ENCODE measurements at regions not wholly inside any gene's neighbourhood (a gene's known extent, or its start where the extent isn't known, plus 50 kb on each side); places are given as distances from the start of the nearest gene placed in this dataset.
"Not testable (repeated sequence)": the region's sequence is repeated elsewhere in the genome, so short reads cannot be mapped to it uniquely, and the experiment has no call there.

DNA sequence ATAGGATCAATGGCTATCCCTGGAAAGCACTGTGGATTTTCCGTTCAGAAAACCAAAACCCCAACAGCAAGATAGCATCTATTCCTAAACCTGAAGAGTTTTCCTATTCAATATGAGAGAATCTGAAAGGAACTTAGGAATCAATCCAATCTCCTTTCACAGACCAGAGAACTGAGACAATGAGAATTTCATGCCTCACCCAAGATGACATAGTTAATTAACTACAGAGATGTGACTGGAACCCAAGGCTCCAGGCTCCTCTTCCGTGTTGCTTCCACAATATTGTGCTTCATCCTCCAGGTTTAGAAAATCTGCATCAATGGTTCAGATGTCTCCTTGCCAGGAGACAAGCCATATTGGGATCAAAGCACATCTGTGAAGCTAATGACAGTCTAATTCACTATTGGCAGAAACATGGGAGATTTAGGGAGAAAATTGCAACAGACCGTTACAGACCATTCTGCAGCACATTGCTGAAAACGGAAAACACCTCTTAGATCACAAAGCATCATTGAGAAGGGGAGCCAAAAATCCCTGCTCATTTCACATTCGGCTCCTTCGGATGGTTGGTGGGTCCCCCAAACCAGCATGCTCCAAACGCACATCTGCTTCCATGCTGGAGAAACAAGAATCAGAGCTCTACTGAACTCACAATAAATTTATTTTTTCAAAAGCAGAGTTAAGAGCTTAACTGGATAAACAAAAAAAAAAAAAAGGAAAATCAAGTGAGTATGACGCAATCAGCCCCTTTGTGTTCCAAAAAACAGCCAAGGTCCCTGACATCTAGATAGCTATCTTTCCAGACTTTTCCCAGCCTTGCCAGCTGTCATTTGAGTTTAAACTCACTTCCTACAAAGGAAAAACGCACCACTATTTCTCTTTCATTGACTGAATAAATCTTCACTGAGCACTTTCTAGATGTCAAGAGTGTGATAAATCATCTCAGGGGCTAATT lies 290.3 kb downstream of the C1D start:
- TF ChIP-seq, protein P1, sequence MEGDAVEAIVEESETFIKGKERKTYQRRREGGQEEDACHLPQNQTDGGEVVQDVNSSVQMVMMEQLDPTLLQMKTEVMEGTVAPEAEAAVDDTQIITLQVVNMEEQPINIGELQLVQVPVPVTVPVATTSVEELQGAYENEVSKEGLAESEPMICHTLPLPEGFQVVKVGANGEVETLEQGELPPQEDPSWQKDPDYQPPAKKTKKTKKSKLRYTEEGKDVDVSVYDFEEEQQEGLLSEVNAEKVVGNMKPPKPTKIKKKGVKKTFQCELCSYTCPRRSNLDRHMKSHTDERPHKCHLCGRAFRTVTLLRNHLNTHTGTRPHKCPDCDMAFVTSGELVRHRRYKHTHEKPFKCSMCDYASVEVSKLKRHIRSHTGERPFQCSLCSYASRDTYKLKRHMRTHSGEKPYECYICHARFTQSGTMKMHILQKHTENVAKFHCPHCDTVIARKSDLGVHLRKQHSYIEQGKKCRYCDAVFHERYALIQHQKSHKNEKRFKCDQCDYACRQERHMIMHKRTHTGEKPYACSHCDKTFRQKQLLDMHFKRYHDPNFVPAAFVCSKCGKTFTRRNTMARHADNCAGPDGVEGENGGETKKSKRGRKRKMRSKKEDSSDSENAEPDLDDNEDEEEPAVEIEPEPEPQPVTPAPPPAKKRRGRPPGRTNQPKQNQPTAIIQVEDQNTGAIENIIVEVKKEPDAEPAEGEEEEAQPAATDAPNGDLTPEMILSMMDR (IDR thresholded peaks at IDR 0.05; ENCODE audit: borderline replicate concordance, insufficient read depth, low read depth, low read length) = no peak
- H3K4me3 ChIP-seq (ENCODE audit: low read depth, low read length) = no peak overlapping the region

GRCh38 chr2:67773851-67774250 lies 289.0 kb downstream of the C1D start:
- TF ChIP-seq, protein P1 (IDR thresholded peaks at IDR 0.05; ENCODE audit: borderline replicate concordance, insufficient read depth, low read depth, low read length) = no peak
- H3K4me3 ChIP-seq (ENCODE audit: low read depth, low read length) = no peak overlapping the region

GRCh38 chr2:67776276-67776675 lies 286.5 kb downstream of the C1D start:
- no peak overlapping the region for H3K4me3 ChIP-seq (ENCODE audit: low read depth, low read length)
- TF ChIP-seq, protein P1 (IDR thresholded peaks at IDR 0.05; ENCODE audit: borderline replicate concordance, insufficient read depth, low read depth, low read length) = no peak

- TF ChIP-seq, protein P1 (IDR thresholded peaks at IDR 0.05; ENCODE audit: borderline replicate concordance, insufficient read depth, low read depth, low read length) = no peak
- no peak overlapping the region for H3K4me3 ChIP-seq (ENCODE audit: low read depth, low read length)
Observed at GRCh38 chr2:67777010-67777409, 285.8 kb downstream of the C1D start.

- no peak overlapping the region for H3K4me3 ChIP-seq (ENCODE audit: low read depth, low read length)
- TF ChIP-seq, protein P1 (IDR thresholded peaks at IDR 0.05; ENCODE audit: borderline replicate concordance, insufficient read depth, low read depth, low read length) = no peak
Observed at GRCh38 chr2:67777836-67778429, 284.9 kb downstream of the C1D start.

DNA sequence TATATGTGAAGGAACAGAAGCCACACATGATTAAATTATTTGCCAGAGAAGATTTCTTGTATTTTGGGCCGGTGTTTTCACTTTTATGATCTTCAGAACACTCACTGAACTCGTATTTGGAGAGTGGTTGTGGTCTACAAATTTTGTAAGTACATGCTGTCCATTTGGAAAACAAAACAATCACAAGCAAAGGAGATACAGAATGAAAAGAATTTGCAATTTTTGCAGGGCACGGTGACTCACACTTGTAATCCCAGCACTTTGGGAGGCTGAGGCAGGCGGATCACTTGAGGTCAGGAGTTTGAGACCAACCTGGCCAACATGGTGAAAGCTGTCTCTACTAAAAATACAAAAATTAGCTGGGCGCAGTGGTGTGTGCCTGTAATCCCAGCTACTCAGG lies 282.0 kb downstream of the C1D start:
- not testable (repeated sequence) for H3K4me3 ChIP-seq (ENCODE audit: low read depth, low read length)

GRCh38 chr2:67782443-67782842 lies 280.4 kb downstream of the C1D start:
- TF ChIP-seq, protein P1 (IDR thresholded peaks at IDR 0.05; ENCODE audit: borderline replicate concordance, insufficient read depth, low read depth, low read length) = no peak
- H3K4me3 ChIP-seq (ENCODE audit: low read depth, low read length) = no peak overlapping the region
